Heart right ventricle (tissue), 16 donors: ENCODE measurements at regions not wholly inside any gene's neighbourhood (a gene's known extent, or its start where the extent isn't known, plus 50 kb on each side); places are given as distances from the start of the nearest gene placed in this dataset.

Experiments
- ATAC-seq, 8 donors: fragments of 200-7000 bp; cut with Tn5 transposase; one replicate each; pipeline ENCODE4 v1.9.1; 2020; ENCODE audit warnings: mild to moderate bottlenecking in 8 of 8, moderate library complexity in 8 of 8, moderate number of reproducible peaks in 1 of 8
- DNase-seq, 2 donors: peaks; one replicate each; pipeline ENCODE4 v3.0.0-alpha.2; 2020
- H3K27ac ChIP-seq, 10 donors: fragments of 200-600 bp; sonication (generic) in 2 of 10; one replicate each; pipeline versions ENCODE4 v1.5.0 to v1.8.0; 2020 to 2022; ENCODE audit warnings: mild to moderate bottlenecking in 3 of 10
- H3K27me3 ChIP-seq, 7 donors: fragments of 200-600 bp; one replicate each; pipeline ENCODE4 v1.8.0; 2021 to 2022; ENCODE audit warnings: mild to moderate bottlenecking in 2 of 7
- H3K36me3 ChIP-seq, 9 donors: fragments of 200-600 bp; sonication (generic) in 1 of 9; one replicate each; pipeline versions ENCODE4 v1.5.0 to v1.8.0; 2020 to 2022; ENCODE audit warnings: mild to moderate bottlenecking in 2 of 9
- H3K4me1 ChIP-seq, 9 donors: fragments of 200-600 bp; sonication (generic) in 1 of 9; one replicate each; pipeline versions ENCODE4 v1.5.0 to v1.8.0; 2020 to 2022; ENCODE audit warnings: mild to moderate bottlenecking in 4 of 9
- H3K4me3 ChIP-seq, 10 donors: fragments of 200-600 bp; sonication (generic) in 2 of 10; one replicate each; pipeline versions ENCODE4 v1.5.0 to v1.8.0; 2020 to 2022; ENCODE audit warnings: mild to moderate bottlenecking in 7 of 10, moderate library complexity in 2 of 10
- H3K9me3 ChIP-seq, 11 donors: fragments of 200-600 bp in 10 of 11; sonication (generic) in 2 of 11; one replicate each; pipeline versions ENCODE4 v1.5.0 to v1.8.0; 2013 to 2022; ENCODE audit warnings: mild to moderate bottlenecking in 2 of 11, control low read depth in 1 of 11, moderate library complexity in 1 of 11
- WGBS, 2 donors: extraction: QIAGEN DNeasy Blood & Tissue Kit; methylation state at CpG; one replicate each; pipeline ENCODE4 v1.1.7; 2013; ENCODE audit warnings: inconsistent platforms in 1 of 2; 5-methylcytosine and 5-hydroxymethylcytosine counted together
- intact Hi-C, 10 donors: fragments of 100-400 bp; cut with DNase I; formaldehyde crosslinking; loops; one replicate each; pipeline versions ENCODE4 v1.11.1 to v1.14.2; 2022
- TF ChIP-seq, protein P1 (sequence below), 9 donors: fragments of 200-600 bp; sonication (generic) in 2 of 9; IDR thresholded peaks; one replicate each; pipeline versions ENCODE4 v1.5.0 to v1.8.0; 2021 to 2022; ENCODE audit warnings: antibody characterized with exemption in 9 of 9, mild to moderate bottlenecking in 5 of 9, moderate library complexity in 1 of 9
- donor health status: Arrhythmogenic right ventricular cardiomyopathy.
- donor health status: ischemic (EF 13 %, LVEDD 7.1; RV severe dilation, severe dysfunction).
- donor health status: healthy with polysubstance abuse.
- donor health status: DM: no; HTN: yes; CAD: no.
- donor health status: DM: no; HTN: no; CAD: no.
- donor health status: ischemic (EF 25% LVEDD 6.9; RV normal size, moderate dysfunction).
- donor health status: ischemic (EF 25% LVEDD 5.7; RV mildly dilated, moderate dysfunction).
- donor health status: healthy.
- donor health status: DM: yes; HTN: yes; CAD: no.
- donor health status: Ischemic cardiomyopathy.
- donor health status: ischemic (EF 35%, LVEDD 5.7; RV mildly dilated, moderate dysfunction).
- donor health status: nonischemic (EF 11% LVEDD 7.7; RV severe dilation, severe dysfunction).
- donor health status: DM: yes; HTN: yes; CAD: no.
- donor health status: PGD.
- donor health status: ischemic (EF 29% LVEDD 5.4; RV normal size, mild dysfunction).
- donor health status: nonischemic (EF 23%, LVEDD 6.1; RV moderate dilation, normal function).

DNA sequence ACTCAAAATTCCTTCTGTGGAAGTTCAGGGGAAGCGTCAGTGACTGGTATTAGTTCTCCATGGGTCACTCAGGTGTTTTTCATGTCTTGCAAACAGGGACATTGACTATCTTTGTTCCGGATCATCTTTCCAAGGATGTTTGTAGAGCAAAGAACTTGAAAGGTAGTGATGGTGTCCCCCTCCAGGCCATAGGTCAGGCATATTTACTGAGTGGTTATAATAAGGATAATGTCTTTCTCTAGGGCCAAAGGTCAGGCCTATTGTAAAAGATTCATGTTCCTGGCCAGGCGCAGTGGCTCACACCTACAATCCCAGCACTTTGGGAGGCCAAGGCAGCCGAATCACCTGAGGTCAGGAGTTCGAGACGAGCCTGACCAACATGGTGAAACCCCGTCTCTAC lies 614.8 kb downstream of the KIF4B start:
- Histone ChIP-seq H3K27ac (no peak overlapping the region), H3K4me1 (no peaks in the 10 kb centered on the region), H3K36me3 (no peaks in the 10 kb centered on the region), H3K9me3 (no peaks in the 10 kb centered on the region), H3K27me3 (no peaks in the 10 kb centered on the region), H3K4me3 (no peak overlapping the region)
- TF ChIP-seq, protein P1, sequence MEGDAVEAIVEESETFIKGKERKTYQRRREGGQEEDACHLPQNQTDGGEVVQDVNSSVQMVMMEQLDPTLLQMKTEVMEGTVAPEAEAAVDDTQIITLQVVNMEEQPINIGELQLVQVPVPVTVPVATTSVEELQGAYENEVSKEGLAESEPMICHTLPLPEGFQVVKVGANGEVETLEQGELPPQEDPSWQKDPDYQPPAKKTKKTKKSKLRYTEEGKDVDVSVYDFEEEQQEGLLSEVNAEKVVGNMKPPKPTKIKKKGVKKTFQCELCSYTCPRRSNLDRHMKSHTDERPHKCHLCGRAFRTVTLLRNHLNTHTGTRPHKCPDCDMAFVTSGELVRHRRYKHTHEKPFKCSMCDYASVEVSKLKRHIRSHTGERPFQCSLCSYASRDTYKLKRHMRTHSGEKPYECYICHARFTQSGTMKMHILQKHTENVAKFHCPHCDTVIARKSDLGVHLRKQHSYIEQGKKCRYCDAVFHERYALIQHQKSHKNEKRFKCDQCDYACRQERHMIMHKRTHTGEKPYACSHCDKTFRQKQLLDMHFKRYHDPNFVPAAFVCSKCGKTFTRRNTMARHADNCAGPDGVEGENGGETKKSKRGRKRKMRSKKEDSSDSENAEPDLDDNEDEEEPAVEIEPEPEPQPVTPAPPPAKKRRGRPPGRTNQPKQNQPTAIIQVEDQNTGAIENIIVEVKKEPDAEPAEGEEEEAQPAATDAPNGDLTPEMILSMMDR (IDR thresholded peaks at IDR 0.05): no peak
- no peak for ATAC-seq
- WGBS, 2 donors: 86 to 89% methylated on average over 7 of the region's 7 CpGs
- intact Hi-C loops: no loop called here
- DNase-seq: no peak

- H3K36me3 ChIP-seq: no peaks in the 10 kb centered on the region
- H3K4me3 ChIP-seq: no peak overlapping the region
- TF ChIP-seq, protein P1 (IDR thresholded peaks at IDR 0.05): no peak
- no peak for ATAC-seq
- no peaks in the 10 kb centered on the region for H3K4me1 ChIP-seq
- H3K27ac ChIP-seq: no peak overlapping the region
- H3K9me3 ChIP-seq: no peaks in the 10 kb centered on the region
- no peak for DNase-seq
- H3K27me3 ChIP-seq: no peaks in the 10 kb centered on the region
- intact Hi-C loops: no loop called here
- 70 to 84% methylated on average over 1 of the region's 1 CpG for WGBS, 2 donors
Observed at GRCh38 chr5:155629597-155629996, 616.0 kb downstream of the KIF4B start.

GRCh38 chr5:155631116-155631515 lies 617.6 kb downstream of the KIF4B start:
- no peaks in the 10 kb centered on the region for H3K4me1 ChIP-seq
- WGBS, 2 donors: 42 to 57% methylated on average over 3 of the region's 3 CpGs
- no peaks in the 10 kb centered on the region for H3K36me3 ChIP-seq
- H3K9me3 ChIP-seq: no peaks in the 10 kb centered on the region
- H3K4me3 ChIP-seq: no peak overlapping the region
- TF ChIP-seq, protein P1 (IDR thresholded peaks at IDR 0.05): no peak
- no peak for DNase-seq
- H3K27ac ChIP-seq: no peak overlapping the region
- ATAC-seq: no peak
- H3K27me3 ChIP-seq: no peaks in the 10 kb centered on the region
- intact Hi-C loops: no loop called here

GRCh38 chr5:155633338-155633957 lies 619.9 kb downstream of the KIF4B start:
- no peak overlapping the region for H3K4me3 ChIP-seq
- no peak overlapping the region for H3K27ac ChIP-seq
- no peaks in the 10 kb centered on the region for H3K4me1 ChIP-seq
- no peaks in the 10 kb centered on the region for H3K36me3 ChIP-seq
- peaks cover 0 to 1% (median 0%) of the 10 kb centered on the region in 11 donors for H3K9me3 ChIP-seq
- 69 to 83% methylated on average over 3 of the region's 3 CpGs for WGBS, 2 donors
- TF ChIP-seq, protein P1 (IDR thresholded peaks at IDR 0.05): no peak
- no peak for DNase-seq
- intact Hi-C loops: no loop called here
- H3K27me3 ChIP-seq: no peaks in the 10 kb centered on the region
- ATAC-seq: no peak
